Activated CD4-positive, alpha-beta T cell treated with anti-CD3 and anti-CD28 coated beads for 48 hours (primary cell): ENCODE measurements at regions not wholly inside any gene's neighbourhood (a gene's known extent, or its start where the extent isn't known, plus 50 kb on each side); places are given as distances from the start of the nearest gene placed in this dataset.

Source experiments
- DNase-seq: peaks from one replicate; pipeline ENCODE4 v3.0.0-alpha.2; 2020

- DNase-seq: no peak
Measured at GRCh38 chr5:6833406-6833805, 120.2 kb downstream of the TENT4A start.

DNA sequence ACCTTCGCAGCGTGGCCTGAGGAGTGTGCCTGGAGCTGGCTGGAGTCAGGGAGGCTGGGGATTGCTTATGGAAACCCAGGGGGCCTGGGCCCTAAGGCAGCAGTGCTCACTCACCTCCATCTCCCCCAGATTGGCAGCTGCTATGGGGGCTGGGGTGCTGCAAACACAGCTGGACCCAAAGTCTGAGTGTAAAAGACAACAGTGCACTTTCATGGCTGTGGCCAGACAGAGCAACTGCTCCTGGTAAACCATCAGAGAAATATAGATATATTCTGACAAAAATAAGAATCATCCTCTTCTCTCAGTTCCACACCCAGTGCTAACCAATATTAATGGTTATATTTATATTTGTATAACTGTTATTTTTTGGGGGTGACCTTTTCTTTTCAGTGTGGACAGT is 123.9 kb downstream of the TENT4A start:
- DNase-seq: no peak

DNA sequence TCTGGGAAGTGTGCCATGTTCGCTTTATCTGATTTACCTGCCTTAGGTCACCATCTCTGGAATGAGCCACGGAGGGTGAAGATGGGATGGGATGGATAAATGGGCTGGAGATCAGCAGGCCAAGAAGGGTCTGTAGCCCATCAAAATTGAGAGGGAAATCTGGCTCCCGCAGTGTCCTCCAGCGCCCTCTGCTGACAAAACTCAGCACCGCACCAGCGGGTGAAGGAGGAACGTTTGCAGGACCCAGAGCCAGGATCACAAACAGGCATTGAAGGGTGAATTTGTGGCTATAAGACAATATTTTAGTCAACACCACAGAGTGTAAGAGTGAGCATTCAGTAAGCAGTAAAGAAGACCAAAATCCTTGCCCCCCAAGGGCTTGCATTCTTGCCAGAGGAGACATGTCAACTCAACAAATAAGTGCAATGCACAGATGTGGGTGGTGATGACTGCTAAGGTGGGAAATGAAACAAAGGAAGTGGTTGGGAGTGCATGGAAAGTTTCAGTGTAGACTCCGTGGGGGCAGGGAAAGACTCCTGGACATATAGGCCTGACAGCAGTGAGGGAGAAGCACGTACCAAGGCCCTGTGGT is 124.4 kb downstream of the TENT4A start:
- peak; percentile 55 for DNase-seq

GRCh38 chr5:6838736-6839135 is 125.5 kb downstream of the TENT4A start:
- DNase-seq: no peak

- DNase-seq: no peak
Measured at GRCh38 chr5:6840136-6840793, 127.0 kb downstream of the TENT4A start.

DNA sequence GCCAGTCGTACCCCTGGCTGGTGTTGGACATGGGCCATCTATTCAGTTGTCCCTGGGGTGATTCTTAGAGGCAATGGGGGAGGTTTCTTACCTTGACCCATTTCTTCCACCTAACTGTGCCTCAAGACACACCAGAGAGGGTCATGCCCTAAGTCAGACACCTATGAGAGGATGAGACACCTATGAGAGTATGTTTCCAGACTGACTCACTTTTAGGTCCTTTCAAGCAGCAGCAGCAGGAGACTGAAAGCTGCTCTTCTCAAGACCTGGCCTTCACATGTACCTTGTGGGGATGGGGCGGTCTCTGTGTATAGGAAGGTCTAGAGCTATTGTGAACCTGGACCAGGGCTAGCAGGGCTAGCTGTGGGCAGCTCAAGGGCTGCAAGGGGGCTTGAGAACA is 130.1 kb downstream of the TENT4A start:
- no peak for DNase-seq

DNA sequence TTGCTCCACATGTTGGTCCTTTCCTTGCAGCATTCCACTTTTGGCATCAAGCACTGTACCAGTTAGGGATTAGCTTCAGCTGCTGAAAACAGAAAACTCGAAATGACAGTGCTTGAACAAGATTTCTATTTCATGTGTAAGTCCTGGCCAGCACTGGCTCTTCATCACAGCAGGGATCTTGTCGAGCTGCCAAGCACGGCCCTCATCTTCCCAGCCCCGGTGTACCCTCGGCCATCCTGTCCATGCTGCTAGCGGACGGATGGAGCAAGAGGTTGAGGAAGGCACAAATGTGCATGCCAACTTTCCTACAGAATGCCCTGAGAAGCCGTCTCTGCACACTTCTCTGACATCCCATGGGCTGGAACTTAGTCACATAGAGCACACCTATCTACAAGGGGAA is 130.6 kb downstream of the TENT4A start:
- DNase-seq: no peak

GRCh38 chr5:6845856-6846255 is 132.6 kb downstream of the TENT4A start:
- no peak for DNase-seq

GRCh38 chr5:6847870-6848269 is 134.6 kb downstream of the TENT4A start:
- DNase-seq: no peak

- peak; percentile 38 for DNase-seq
Measured at GRCh38 chr5:6849316-6850105, 136.3 kb downstream of the TENT4A start.

- DNase-seq: no peak
Measured at GRCh38 chr5:6850106-6850432, 136.8 kb downstream of the TENT4A start.

GRCh38 chr5:6856653-6857052 is 143.4 kb downstream of the TENT4A start:
- DNase-seq: no peak

- no peak for DNase-seq
Measured at GRCh38 chr5:6858419-6858818, 145.2 kb downstream of the TENT4A start.

GRCh38 chr5:6859023-6859422 is 145.8 kb downstream of the TENT4A start:
- no peak for DNase-seq

DNA sequence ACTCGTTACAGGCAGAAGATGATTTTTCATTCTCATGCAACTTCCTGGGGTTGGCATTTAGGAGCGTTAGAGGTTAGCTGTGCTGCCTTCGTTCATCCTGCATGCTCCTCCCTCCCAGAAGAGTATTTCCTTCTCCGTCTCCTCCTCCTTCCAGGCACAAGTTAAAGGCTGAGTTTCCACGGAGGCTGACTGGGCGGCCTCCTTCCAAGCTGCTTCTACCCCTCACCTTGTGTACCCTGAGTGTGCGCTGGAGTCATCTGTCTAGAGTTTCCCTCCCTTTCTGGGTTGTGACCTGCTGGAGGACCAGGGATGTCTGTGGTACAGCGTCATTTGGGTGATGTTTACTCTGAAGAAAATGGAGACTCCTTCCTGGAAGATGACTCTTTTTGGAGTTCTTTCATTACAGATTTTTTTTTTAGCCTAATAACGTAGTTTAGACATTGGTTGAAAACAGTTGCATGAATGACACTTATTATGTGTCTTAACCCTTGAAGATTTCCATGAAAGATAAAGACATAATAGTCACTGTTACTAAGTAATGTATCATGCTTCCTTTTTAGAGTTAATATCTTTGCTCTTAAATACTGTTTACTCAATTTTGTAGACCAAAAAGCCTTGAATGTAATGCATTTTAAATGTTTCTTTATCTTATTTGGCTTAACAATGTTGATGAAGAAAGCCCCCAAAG is 146.9 kb downstream of the TENT4A start:
- DNase-seq: no peak

GRCh38 chr5:6861036-6861435 is 147.8 kb downstream of the TENT4A start:
- no peak for DNase-seq

DNA sequence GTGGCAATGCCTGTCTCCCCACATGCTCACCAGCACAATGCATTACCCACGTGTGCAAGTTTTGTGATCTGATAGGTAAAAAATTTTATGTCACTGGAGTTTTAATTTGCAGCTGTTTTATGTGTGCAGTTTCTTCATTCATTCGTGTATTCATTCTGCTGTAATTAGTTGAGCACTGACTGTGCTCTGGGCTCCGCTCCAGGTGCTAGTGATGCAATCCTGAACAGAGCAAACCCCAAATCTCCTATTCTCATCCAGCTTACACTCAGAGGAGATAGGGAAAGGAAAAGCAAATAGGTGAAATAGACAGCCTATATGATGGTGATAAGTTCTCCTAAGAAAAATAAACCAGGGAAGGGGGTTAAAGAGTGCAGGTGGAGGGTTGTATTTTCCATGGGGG is 148.4 kb downstream of the TENT4A start:
- no peak for DNase-seq

DNA sequence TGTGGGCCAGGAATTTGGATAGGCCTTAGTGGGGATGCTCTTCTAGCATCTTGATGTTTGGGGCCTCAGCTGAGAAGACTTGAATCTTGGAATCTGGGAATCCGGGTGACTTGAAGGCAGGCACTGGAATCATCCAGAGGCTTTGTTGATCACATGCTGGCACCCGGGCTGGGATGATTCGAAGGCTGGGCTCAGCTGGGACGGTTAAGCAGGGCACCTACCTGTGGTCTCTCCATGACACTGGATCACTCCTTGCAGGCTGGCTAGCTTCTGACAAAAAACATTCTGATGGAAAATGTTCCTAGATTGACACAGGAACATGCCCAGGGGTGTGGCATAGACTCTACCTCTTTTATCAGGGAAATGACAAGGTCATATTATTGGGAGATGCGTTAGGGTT is 149.1 kb downstream of the TENT4A start:
- DNase-seq: no peak

- no peak for DNase-seq
Measured at GRCh38 chr5:6867712-6868111, 154.5 kb downstream of the TENT4A start.

- no peak for DNase-seq
Measured at GRCh38 chr5:6868171-6868570, 154.9 kb downstream of the TENT4A start.

DNA sequence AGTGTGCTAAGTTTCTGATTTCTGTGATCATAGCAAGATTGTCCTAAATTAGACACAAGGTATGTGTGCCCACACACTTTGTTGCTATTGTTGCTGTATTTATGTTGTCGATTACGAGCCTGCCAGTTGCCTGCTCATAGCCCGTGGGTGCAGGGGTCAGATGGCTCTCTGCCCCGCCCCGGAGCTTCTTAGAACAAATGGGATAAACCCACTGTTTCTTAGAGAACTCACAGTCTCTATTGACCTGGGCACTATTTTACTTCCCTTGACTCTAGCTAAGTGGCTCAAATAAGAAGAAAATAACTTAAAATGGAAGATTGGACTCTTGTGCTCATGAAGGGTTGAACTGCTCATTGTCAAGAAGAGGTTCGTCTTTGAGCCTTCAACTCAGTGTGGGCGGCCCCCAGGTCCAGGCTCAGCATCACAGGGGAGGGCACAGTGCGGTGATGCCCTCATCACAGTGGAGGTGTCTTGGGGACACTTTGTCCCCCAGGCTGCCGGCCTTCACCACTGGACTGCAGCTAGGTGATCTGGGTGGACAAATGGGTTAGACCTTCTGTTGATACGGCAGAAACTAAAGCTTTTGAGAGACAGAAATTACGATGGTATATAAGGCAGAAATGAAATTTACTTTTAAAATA is 155.5 kb downstream of the TENT4A start:
- DNase-seq: no peak

DNA sequence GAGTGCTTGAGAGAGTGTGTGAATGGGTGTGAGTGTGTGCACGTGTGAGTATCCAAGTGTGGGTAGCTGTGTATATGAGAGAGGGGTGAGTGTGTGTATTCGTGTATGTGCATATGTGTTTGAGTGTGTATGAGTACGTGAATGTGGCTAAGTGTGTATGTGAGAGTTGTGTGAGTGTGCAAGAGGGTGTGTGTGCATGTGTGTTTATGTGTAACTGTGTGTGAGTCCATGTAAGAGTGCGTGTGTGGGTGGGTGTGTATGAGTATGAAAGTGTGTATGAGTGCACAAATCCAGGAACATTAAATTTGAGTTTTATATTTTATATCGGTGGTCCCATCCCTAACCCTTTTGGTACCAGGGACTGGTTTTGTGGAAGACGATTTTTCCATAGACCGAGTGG is 156.4 kb downstream of the TENT4A start:
- no peak for DNase-seq

DNA sequence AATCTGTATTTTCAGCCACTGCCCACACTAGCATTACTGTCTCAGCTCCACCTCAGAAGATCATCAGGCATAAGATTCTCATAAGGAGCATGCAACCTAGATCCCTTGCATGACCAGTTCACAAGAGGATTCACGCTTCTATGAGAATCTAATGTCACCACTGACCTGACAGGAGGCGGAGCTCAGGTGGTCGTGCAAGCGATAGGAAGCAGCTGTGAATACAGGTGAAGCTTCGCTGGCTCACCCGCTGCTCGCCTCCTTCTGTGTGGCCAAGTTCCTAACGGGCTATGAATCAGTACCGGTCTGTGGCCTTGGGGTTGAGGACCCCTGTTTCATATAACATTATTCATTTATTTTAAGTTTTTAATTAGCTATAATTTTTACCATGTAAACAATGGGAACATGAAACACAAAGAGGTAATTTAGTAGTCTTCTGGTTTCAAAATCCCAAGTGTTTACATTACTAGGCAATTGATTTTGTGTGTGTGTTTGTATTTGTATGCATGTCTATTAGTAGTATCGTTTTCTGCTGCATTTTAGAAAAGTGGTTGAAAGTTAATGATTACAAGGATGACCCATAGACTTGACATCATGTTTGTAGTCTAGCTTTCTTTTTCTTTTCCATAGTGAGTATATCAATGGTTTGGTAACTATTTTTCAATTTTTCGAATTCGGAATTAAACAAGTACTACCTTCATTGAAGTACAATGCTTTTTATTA is 159.4 kb downstream of the TENT4A start:
- no peak for DNase-seq
